Brain microvascular endothelial cell (primary cell): ENCODE measurements at regions not wholly inside any gene's neighbourhood (a gene's known extent, or its start where the extent isn't known, plus 50 kb on each side); places are given as distances from the start of the nearest gene placed in this dataset.
"Not testable (repeated sequence)": the region's sequence is repeated elsewhere in the genome, so short reads cannot be mapped to it uniquely, and the experiment has no call there.

Source experiments
- DNase-seq: peaks from one replicate; pipeline ENCODE4 v3.0.0-alpha.2; 2020
- H3K27ac ChIP-seq: fragments of 250-450 bp; sonication (Bioruptor Pico); 2 replicates; pipeline ENCODE4 v1.5.1; 2020; ENCODE audit warnings: mild to moderate bottlenecking, moderate library complexity
- H3K27me3 ChIP-seq: fragments of 250-450 bp; sonication (Bioruptor Pico); replicated peaks from 2 replicates; pipeline ENCODE4 v1.5.1; 2020; ENCODE audit warnings: mild to moderate bottlenecking
- H3K36me3 ChIP-seq: fragments of 250-450 bp; sonication (Bioruptor Pico); replicated peaks from 2 replicates; pipeline ENCODE4 v1.5.1; 2020; ENCODE audit warnings: mild to moderate bottlenecking
- H3K4me3 ChIP-seq: 2 replicates; pipeline ENCODE4 v1.5.1; 2011; ENCODE audit warnings: low read depth, mild to moderate bottlenecking, control low read depth, low read length, moderate library complexity
- CTCF ChIP-seq: IDR thresholded peaks from 2 replicates; pipeline ENCODE4 v1.5.1; 2011; ENCODE audit warnings: low read depth, mild to moderate bottlenecking, moderate library complexity, low read length, control low read depth, inconsistent platforms; ENCODE audit errors: missing control alignments
- in situ Hi-C: cut with HindIII; loops from 2 replicates; pipeline ENCODE4 v1.10.0; 2017; ENCODE audit warnings: low sequenced_read_pairs, low pct_ligation_motif_present

- H3K27me3 ChIP-seq, result no peaks in the 10 kb centered on the region
- DNase-seq, result peak; percentile 22
- no peak for TF ChIP-seq CTCF
- no peaks in the 10 kb centered on the region for H3K36me3 ChIP-seq
- in situ Hi-C loops, result no loop called here
- no peak overlapping the region for H3K4me3 ChIP-seq
- no peak overlapping the region for H3K27ac ChIP-seq
These were observed 535.5 kb upstream of the GRIN3A start for GRCh38 chr9:102273952-102274351.

GRCh38 chr9:102253099-102253498, 514.7 kb upstream of the GRIN3A start:
- no peak for DNase-seq
- Histone ChIP-seq H3K36me3 (no peaks in the 10 kb centered on the region), H3K4me3 (no peak overlapping the region), H3K27ac (no peak overlapping the region), H3K27me3 (no peaks in the 10 kb centered on the region)
- in situ Hi-C loops, result no loop called here
- no peak for TF ChIP-seq CTCF

GRCh38 chr9:102244916-102245315, 506.5 kb upstream of the GRIN3A start:
- Histone ChIP-seq H3K4me3 (no peak overlapping the region), H3K27ac (no peak overlapping the region), H3K36me3 (no peaks in the 10 kb centered on the region), H3K27me3 (no peaks in the 10 kb centered on the region)
- no peak for TF ChIP-seq CTCF
- no peak for DNase-seq
- in situ Hi-C loops, result no loop called here

GRCh38 chr9:102237520-102237919, 499.1 kb upstream of the GRIN3A start:
- in situ Hi-C loops, result no loop called here
- no peak for DNase-seq
- Histone ChIP-seq H3K36me3 (no peaks in the 10 kb centered on the region), H3K27me3 (no peaks in the 10 kb centered on the region), H3K27ac (no peak overlapping the region), H3K4me3 (no peak overlapping the region)
- TF ChIP-seq CTCF, result no peak

- Histone ChIP-seq H3K4me3 (no peak overlapping the region), H3K36me3 (no peaks in the 10 kb centered on the region), H3K27ac (no peak overlapping the region), H3K27me3 (no peaks in the 10 kb centered on the region)
- DNase-seq, result no peak
- in situ Hi-C loops, result no loop called here
- no peak for TF ChIP-seq CTCF
These were observed 498.6 kb upstream of the GRIN3A start for GRCh38 chr9:102237094-102237493.

GRCh38 chr9:102227416-102227815, 489.0 kb upstream of the GRIN3A start:
- H3K27me3 ChIP-seq, DNase-seq, H3K27ac ChIP-seq, H3K36me3 ChIP-seq, H3K4me3 ChIP-seq, in situ Hi-C loops: not testable (repeated sequence)
